GM21528 (cell line): ENCODE measurements at regions not wholly inside any gene's neighbourhood (a gene's known extent, or its start where the extent isn't known, plus 50 kb on each side); places are given as distances from the start of the nearest gene placed in this dataset.

Experiments
- ATAC-seq: cut with Tn5 transposase; IDR thresholded peaks from one replicate; pipeline ENCODE4 v1.9.1; 2021; ENCODE audit warnings: mild to moderate bottlenecking, moderate library complexity; ENCODE audit not compliant: unreplicated experiment, low FRiP score

DNA sequence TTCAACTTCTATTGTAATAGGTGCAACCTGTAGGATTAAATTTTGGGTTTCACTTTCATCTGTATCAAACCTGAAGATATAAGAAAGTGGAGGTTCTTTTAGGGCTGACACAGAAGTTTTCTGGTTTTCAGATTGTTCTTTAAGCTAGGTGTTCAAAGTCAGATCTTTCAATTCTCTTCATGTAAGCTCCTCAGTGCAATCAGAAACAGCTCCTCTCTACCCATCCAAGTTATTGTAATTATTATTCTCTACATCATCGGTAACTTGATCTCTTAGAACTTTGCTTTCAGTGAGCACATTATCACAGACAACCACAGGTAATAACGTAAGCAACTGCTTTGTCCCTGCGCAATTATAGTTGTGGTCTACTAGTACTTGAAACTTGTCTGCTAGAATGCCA is 179.4 kb downstream of the MYCN start:
- ATAC-seq: no peak

DNA sequence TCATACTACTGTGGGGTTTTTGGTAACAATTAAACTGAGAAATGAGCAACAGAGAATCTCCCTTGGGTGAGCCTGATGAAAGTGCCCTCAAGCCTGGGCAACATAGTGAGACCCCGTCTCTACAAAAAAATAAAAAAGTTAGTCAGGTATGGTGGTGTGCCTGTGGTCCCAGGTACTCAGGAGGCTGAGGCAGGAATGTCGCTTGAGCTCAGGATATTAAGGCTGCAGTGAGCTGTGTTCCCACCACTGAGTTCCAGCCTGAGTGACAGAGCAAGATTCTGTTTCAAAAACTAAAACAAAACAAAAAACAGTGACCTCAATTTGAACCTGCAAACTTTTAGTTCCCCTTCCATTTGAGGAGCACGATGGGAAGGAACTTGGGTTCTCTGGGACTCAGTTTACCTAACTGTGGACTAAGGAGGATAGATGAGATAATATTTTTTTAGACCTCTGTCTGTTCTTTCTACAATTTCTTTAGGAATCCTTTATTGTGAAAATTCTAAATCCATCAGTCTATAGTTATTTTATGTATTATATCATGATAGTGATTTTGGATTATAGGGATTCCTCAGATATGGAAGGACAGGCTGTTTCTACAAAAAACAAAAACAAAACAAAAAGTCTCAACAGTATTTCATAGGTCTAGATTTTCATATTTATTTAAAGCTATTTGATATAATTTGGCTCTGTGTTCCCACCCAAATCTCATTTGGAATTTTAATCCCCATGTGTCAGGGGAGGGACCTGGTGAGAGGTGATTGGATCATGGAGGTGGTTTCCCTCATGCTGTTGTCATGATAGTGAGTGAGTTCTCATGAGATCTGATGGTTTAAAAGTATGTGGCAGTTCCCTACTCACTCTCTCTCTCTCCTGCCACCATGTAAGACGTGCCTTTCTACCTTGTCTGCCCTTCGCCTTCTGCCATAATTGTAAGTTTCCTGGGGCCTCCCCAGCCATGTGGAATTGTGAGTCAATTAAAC is 178.6 kb downstream of the MYCN start:
- no peak for ATAC-seq

DNA sequence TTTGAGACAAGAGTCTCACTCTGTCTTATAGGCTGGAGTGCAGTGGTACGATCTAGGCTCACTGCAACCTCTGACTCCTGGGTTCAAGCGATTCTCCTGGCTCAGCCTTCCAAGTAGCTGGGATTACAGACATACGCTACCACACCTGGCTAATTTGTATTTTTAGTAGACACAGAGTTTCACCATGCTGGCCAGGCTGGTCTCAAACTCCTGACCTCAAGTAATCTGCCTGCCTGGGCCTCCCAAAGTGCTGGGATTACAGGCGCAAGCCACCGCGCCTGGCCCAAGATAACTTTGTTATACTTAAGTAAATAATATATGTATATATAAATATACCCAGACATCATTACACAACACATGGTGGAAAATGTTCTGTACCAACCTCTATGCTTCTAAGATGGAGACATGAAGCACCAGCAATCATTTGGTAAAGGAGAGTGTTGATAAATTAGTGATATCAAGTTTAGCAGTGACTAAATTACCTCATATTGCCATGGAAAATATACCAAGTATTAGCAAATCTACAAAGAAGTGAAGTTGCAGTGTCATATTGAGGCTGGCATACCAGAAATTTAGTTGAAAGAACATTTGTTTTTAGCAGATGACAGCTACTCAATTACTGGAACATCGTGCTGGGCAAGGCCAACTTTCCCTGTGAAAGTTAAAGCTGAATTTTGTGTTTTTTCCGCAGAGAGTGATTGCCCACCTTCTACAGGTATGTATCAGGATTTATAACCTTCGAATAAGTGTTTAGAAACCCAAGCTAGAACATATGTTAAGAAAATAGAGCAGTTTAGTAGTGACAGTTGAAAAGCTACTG is 177.7 kb downstream of the MYCN start:
- ATAC-seq: no peak

DNA sequence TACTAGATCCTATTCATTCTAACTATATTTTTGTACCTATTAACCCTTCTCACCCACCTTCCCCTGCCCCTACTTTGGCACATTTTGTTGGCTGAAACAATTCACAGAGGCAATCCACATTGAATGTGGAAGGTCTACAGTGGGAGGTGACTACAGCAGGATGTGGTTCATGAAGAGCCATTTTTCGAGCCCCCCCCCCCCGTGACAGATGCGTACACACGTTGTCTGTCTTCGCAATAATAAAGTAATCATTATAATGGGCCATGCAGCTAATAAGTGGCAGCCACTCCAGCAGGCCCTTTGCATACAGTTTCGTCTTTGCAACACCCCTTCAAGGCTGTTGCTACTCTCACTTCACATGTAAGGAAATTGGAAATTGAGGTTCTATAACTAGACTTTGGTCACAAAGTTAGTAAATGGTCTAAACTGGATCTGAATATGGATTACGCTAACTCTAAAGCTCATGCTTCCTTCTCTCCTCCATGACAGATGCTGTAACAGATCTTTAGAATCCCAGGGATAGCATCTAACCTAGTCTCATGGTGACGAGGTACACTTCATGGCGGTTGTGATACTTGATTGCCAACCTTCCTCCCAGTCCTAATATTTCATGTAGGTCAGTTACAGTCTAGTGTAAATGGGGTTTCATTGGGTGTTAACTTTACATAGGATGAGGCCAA is 176.8 kb downstream of the MYCN start:
- no peak for ATAC-seq

DNA sequence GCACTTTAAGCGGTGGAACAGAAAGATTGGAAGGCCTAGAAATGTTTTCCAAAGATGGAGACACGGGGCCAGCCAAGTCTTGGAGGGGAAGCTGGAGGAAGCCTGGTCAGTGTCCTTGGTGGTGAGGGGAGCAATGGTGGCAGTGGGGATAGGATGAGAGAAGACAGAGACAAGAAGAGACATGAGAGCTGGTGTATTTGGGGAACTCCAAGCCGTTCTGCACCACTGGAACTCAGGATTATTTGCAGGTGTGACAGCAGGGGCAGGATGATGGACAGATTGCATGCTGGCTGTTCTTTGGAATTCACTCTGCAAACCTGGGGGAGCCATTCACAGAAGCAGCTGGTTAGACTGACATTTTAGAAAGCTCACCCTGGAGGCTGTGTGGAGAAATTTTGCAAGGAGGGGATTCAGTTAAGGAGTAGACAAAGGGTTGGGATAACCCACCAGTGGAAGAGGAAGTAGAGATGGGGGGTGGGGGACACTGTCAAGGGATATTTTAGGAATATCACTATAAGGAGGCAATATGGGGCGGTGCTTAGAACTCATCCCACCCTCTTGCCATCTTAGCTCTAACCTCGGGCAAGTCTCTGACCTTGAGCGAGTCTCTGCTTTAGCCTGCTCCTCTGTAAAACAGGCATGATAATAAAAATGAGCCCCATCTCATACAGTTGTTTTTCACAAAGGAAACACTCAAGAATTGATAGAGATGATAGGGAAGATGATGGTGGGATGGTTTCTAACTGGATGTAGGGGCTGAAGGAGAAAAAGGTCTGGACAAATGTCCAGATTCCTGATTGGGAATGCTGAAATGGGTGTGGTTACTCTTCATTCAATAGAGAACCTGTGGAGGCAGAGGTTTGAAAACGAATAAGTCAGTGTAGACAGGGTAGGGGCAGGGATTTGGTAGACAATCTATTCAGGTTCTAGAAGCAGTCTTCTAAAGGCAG is 175.8 kb downstream of the MYCN start:
- ATAC-seq: no peak

DNA sequence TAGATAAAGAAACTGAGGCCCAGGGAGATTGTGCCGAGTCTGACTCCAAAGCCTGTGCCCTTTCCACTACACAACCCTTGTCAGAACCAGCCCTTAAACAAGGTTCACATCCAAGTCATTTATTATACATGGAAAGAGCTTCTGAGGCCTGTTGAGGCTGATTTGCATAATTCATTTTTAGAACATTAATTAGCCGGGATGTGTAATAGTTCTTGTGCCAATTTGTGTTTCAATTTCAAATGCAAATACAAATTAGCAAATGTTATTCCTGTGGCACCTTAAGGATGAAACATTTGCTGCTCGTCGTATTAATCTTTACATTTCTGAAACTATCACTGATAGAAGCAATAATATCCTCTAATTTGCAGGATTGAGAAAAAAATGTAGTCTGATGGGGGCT is 174.9 kb downstream of the MYCN start:
- ATAC-seq: no peak

DNA sequence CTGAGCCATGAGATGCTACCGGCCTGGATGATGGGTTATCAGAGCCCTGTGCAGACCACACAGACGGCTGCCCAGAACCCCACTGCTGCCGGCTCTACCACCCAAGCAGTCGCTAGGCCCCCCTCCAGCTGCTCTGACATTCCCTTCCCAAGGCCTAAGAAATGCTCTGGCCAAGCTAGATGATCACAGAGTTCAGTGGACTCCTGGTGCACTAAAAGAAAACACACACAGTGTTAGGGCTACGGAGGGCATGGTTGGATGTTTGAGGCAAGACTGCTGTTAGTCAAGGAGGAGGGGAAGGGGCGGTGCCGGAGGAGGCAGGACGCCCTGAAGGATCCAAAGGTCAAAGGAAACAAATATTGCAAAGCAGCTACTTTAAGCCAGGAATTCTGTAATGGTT is 174.5 kb downstream of the MYCN start:
- ATAC-seq: no peak

DNA sequence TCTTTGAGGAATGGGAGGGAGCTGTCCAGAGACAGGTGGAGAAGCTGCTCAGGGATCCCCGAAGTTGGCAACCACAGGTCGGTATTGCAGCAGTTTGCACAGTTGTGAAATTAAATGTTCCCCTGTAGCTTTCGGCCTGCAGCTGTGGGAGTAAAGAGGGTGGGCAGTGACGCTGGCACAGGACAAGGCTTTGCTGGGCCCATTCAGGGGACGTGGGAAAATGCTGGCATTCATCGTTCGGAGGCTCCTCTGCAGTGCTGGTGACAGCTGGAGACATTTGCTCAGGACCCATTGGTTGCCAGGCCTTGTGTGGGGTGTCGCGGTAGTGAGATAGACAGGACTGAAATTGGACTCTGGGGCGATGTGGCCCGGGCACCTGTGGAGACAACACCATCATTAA is 173.7 kb downstream of the MYCN start:
- ATAC-seq: no peak

DNA sequence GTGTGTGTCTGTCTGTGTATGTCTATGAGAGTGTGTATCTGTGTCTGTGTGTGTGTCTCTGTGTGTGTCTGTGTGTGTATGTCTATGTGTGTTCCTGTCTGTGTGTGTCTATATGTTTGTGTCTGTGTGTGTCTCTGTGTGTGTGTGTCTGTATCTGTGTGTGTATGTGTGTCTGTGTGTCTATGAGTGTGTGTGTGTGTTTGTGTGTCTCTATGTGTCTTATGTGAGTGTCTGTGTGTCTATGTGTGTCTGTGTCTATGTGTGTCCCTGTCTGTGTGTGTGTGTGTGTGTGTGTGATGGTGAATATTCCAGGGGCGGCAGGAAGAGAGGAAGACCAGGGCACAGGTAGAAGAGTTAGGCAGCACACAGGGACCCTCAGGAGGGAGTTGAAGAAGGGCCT is 173.2 kb downstream of the MYCN start:
- ATAC-seq: no peak

DNA sequence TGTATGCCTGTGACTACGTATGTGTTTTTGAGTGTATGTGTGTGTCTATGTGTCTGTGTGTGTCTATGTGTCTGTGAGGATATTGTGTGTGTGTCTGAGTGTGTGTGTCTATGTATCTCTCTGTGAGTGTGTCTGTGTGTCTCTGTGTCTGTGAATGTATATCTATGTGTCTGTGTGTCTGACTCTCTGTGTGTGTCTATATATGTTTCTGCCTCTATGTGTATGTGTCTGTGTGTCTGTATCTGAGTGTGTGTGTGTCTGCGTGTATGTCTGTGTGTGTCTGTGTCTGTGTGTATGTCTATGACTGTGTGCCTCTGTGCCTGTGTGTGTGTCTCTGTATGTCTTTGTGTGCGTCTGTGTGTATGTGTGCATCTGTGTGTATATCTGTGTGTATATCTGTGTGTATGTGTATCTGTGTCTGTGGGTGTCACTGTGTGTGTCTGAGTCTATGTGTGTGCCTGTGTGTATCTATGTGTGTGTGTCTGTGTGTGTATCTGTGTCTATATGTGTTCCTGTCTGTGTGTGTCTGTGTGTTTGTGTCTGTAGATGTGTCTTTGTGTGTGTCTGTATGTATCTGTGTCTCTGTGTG is 172.7 kb downstream of the MYCN start:
- ATAC-seq: no peak

DNA sequence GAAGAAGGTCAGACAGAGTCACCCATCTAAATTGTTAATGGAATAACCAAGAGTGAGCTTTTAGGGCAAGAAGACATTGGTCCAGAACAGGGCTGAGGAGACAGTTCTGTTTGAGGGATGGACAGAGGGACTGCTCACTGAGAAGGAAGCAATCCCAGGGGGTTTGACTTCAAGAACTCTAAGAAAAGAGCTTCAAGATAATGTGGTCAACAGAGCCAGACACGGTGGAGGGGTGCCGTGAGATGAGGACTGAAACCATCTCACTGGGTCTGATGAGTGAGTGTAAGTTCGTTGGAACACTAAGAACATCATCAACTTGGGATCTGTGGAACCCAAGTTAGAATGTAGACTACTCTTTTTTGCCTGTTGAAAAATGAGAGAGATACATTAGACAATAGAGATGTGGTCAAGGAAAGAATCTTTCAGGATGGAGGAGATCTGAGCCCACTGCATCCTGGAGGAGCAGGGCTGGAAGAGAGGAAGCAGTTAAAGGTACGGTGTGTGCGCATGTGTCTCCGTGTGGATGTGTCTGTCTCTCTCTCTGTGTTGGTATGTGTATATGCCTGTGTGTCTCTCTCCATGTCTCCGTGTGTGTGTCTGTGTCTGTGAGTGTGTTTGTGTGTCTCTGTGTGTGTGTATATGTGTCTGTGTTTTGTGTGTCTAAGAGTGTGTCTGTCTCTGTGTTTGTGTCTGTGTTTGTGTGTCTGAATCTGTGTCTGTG is 172.1 kb downstream of the MYCN start:
- ATAC-seq: no peak

DNA sequence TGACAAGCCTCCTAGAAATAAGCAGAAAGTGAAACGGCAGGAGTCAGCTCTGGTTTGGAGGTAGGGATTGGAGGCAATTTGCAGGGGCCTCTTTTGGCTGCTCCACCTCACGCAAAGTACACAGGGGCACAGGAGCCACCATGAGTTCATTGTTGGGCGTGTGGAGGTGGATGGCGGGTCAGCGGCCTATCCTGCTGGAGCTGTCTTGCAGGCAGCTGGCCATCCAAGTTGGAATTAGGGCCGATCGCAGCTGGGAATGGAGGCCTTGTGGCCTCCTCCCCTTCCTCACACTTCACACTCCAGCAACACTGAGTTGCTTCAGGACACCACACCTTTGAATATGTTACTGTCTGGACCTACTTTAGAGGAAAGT is 171.5 kb downstream of the MYCN start:
- ATAC-seq: no peak

DNA sequence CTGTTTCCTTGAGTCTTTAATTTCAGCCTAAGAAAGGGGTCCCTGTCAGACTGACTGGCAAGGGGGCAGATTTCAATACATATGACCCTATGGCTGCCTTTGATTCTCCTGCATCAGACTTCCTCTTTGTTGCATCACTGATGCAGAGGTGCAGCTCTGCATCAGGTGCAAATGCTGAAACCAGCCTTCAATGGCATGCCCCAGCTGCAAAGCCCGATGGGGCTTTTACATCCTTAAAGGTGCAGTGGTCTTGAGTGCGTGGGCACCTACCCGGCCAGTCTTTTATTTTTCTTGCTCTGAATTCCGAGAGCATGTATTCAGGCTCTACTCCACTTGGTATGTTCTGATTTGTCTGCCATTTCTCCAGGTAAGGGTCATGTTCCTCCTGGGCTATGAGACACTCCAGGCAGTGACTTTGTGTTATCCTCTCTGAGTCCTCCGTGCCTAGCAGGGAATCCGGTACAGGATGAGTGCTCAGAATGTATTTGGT is 169.5 kb downstream of the MYCN start:
- no peak for ATAC-seq

DNA sequence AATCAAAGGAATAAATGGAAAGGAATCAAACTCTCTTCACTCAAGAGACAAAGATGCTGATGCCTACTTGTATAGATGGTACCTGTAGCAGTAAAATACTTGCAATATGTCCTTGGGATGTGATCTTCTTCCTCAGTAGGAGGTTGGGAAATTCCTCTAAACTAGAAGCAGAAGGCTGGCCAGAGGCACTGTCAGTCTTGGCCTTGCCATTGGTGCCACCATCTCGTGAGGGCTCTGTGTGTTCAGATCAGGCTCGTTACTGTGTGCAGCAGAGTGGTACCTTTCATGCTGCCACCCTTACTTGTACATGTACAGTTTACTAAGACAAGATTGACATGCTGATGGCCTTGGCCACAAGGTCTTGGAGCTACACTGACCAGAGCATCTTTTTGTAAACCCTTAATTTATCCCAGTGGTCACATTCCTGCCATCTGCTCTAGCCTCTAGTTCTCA is 169.0 kb downstream of the MYCN start:
- ATAC-seq: no peak

DNA sequence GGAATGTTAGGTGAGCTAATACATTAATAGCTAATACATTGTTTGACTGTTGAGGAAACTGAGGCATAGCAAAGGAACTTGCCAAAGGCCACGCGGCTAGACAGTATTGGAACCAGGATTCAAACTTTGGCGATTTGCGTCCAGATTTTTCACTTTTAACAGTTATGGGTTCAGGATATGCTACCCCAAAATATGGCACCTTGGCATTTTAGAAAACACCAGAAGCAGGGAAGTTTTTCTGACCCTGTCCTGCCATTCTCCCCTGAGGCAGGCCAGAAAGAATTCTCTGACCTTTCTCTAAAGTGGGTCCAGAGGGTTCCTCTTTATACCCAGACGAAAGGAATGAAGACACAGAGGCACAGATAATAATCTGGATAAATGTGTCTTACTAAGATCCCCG is 166.9 kb downstream of the MYCN start:
- ATAC-seq: no peak

DNA sequence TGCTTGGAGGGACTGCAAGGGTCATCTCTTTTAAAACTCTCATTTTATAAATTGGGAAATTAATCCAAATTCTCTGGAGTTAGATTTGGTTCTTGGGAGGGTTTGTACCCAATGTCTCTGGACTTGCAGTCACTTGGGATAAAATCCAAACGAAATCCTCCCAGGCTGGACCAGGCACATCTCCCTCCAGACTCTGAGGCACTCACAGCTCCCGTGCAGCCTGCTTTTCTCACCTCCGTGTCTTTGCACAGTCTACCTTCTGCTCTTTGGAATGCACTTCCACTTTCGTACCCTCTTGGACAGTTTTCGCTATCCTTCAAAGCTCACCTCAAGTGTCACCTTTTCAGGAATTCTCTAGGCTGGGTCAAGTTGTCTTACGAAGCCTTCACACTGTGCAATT is 166.3 kb downstream of the MYCN start:
- no peak for ATAC-seq

DNA sequence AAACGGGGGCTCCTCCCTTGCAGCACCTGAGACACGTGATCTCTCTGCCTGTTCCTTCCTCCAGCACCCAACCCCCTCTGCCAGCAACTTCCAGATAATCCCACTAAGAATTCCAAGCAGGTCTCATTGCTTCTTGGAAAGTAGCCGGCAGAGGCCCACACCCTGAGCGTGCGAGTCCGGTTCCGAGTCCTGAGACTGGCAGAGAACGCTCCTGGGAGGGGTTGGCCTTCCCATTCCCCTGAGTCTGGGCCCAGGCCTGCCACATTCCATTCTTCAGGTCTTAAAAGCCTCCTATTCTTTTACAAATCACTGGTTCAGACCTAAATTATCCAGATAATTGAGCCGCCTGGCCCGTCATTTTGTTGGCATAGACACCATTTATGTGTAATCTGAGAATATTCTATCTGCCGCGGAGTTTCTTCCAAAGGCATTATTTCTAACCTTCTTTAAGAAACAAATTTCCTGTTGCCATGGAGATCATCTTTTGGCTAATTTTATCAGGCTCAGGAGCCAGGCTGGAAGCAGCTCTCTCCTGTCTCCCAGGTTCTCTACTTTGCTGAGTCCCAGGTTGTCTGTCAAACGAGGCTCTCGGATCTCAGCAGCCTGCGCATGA is 165.4 kb downstream of the MYCN start:
- ATAC-seq: no peak

DNA sequence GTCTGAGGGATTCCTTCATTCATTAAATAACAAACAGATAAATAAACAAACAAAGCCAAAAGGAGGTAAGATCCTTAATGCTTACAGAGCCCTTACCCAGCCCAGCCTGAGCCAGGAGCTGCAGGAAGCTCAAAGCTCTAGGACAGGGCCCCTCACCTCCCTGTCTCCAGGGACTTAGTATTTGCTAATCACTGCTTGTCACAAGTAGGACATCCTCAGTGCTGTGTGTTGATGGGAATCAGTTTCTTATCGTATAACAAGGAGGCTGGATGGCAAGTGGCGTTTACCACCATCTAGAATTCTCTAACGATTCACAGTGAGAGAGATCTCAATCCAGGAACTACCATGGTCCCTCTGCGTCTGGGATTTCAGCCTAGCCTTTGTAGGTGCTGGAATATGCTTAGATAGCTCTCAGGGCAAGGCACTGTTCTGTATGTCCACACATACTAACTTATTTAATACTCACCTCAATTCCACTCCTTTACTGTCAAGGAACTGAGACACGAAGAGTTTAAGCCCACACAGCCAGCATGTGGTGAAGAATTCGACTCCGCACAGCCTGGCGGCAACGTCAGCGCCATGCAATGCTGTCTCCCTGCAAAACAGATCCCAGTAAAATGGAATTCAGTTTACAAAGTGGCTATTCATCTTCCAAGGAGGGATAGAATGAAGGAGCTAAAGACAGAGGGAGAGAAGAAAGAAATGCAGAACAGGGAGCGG is 164.8 kb downstream of the MYCN start:
- no peak for ATAC-seq
